NCI-H345 treated with DMSO at 0.1 percent for 48 hours (cell line): ENCODE measurements at regions not wholly inside any gene's neighbourhood (a gene's known extent, or its start where the extent isn't known, plus 50 kb on each side); places are given as distances from the start of the nearest gene placed in this dataset.
"Not testable (repeated sequence)": the region's sequence is repeated elsewhere in the genome, so short reads cannot be mapped to it uniquely, and the experiment has no call there.

Experiments
- DNase-seq: peaks from one replicate; lab custom pipeline; 2025; ENCODE audit not compliant: unreplicated experiment; lab: John Stamatoyannopoulos, UW

DNA sequence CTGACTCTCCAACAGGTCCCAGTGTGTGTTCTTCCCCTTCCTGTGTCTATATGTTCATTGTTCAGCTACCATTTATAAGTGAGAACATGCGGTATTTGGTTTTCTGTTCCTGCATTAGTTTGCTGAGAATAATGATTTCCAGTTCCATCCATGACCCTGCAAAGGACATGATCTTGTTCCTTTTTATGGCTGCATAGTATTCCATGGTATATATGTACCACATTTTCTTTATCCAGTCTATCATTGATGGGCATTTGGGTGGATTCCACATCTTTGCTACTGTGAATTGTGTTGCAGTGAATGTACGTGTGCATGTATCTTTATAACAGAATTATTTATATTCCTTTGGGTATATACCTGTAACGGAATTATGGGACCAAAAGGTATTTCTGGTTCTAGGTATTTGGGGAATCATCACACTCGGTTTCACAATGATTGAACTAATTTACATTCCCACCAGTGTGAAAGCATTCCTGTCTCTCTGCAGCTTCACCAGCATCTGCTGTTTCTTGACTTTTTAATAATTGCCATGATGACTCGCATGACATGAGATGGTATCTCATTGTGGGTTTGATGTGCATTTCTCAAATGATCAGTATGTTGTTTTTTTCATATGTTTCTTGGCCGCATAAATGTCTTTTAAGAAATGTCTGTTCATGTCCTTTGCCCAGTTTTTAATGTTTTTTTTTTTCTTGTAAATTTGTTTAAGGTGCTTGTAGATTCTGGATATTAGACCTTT lies 60.2 kb downstream of the LSMEM1 start:
- DNase-seq, result no peak

DNA sequence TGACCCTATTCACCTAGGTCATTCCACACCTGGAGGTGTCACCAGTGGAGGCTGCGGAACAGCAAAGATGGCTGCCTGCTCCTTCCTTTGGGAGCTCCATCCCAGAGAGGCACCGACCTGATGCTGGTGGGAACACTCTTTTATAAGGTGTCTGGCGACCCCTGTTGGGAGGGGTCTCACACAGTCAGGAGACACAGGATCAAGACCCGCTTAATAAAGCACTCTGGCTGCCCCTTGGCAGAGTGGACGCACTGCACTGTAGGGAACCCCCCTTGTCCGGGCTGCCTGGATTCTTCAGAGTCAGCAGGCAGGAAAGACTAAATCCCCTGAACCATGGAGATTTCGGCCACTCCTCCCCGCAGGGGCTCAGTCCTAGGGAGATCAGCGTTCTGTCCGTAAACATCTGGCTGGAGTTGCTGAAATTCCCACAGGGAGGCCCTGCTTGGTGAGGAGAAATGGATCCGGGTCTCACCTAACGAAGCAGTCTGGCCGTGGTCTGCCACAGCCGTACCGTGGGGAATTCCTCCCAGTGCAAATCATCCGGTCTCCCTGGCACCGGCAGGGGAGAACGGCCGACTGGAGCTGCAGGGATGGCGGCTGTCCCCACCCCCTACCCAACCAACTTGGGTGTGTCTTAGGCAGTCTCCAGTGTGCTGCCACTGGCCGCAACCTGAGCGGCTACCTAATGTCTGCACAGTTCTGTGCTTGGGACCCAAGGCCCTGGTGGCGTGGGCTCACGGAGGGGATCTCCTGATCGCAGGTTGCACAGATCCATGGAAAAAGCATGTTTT lies 66.1 kb downstream of the LSMEM1 start:
- DNase-seq, result no peak

DNA sequence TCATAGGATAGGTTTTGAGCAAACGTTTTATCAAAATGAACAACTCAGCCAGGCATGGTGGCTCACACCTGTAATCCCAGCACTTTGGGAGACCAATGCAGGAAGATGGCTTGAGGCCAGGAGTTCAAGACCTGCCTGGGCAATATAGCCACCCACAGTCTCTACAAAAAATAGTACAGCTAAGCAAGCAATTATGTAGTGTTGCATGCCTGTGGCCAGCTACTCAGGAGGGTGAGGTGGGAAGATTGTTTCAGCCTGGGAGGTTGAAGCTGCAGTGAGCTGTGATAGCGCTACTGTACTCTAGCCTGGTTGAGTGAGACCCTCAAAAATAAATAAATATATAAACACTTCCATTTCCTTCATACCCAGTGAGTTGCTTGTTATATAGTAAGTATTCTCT lies 67.1 kb downstream of the LSMEM1 start:
- no peak for DNase-seq

DNA sequence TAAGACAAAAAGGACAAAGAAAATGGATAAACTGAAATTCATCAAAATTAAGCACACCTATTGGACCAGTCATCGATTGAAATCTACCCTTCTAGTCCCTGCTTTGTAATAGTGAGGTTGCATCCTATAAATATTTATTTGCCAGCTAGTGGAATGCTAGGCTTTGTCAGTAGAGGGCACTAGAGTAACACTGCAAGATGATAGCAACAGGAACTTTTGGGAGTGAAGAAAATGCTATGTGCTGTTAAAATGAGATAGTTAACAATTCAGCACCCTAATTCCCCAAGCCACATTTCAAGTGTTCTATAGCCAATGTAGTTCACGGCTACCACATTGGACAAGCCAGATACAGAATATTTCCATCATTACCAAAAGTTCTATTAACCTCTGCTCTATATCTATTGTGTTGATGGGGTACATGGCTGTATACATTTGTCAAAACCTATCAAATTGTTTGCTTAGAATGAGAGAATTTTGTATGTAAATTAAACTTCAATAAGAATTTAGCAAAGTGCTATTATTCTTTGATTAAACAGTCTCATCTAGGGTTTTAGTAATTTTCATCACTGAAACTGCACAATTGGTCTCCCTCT lies 69.8 kb downstream of the LSMEM1 start:
- DNase-seq, result peak; percentile 39

DNA sequence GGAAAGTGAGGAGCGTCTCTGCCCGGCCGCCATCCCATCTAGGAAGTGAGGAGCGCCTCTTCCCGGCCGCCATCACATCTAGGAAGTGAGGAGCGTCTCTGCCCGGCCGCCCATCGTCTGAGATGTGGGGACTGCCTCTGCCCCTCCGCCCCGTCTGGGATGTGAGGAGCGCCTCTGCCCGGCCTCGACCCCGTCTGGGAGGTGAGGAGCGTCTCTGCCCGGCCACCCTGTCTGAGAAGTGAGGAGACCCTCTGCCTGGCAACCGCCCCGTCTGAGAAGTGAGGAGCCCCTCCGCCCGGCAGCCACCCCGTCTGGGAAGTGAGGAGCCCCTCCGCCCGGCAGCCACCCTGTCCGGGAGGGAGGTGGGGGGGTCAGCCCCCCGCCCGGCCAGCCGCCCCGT lies 70.7 kb downstream of the LSMEM1 start:
- not testable (repeated sequence) for DNase-seq

DNA sequence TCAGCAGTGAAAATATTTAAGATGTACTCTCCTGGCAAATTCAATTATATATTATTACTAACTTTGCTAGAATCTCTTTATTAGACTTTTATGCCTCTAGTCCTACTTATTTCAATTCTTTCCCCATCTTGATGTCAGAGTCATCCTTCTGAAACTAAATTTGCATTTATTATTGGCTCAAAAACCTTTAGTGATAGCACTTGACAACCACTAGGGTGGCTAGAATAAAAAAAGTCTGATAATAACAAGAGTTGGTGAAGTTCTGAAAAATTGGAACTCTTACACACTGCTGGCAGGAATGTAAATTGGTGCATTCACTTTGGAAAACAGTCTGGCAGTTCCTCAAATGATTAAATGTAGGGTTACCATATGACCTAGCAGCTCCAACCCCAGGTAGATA lies 73.8 kb downstream of the LSMEM1 start:
- DNase-seq, result no peak

DNA sequence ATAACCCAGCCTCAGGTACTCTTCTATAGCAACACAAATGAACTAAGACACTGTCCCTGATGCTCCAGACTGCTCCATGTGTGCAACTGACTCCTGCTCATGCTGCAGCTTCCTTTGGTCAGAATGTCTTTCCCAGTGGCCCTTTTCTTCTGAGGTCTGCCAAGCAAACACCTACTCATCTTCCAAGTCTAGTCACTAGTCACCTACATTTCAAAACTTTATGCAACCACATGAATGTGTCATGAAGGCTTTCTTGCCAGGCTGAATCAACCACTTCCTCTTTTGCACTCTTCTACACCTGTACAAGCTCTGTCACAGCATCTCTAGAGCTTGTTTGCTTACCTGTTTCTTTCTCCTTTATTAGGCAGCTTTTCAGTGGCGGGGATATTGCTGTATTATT lies 75.8 kb downstream of the LSMEM1 start:
- no peak for DNase-seq

DNA sequence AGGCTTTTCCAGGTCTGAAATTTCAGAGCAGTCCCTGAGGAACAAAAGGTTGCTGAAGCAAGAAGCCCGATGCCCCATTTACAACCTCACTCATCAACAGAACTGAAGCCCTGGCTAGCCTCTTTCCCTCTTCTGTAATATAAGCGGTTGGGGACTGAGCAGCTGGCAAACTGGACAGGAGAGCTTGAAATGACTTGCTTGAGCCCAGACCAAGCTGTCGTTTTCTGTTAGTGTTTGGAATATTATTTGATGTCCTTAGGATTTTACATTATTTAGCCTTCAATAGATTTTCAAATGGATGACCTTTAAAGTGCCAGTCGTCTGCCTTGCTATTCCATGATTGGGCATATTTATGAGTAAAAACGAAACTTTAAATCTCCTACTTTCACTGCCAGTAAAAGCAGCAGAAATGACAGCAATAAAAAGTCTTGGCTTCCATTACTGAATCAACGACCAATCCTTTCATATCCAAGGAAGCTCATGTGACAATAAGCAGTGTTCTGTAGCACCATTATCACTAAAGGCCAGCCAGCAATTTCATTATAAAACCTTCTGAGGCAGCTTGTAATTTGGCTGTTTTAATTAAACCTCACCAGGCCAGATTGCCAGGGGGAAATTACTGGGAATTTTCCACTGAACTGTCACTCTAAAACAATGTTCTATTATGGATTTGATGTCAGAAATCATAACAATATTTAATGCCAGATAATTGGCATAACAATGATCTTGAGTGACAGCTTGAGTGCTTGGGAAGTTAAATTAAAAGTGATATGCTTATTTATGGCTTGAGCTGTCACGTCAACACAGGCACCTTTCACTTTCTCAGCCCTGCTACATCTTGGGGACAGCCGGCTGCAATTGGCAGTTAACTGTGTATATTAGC lies 85.9 kb downstream of the LSMEM1 start:
- DNase-seq, result no peak

DNA sequence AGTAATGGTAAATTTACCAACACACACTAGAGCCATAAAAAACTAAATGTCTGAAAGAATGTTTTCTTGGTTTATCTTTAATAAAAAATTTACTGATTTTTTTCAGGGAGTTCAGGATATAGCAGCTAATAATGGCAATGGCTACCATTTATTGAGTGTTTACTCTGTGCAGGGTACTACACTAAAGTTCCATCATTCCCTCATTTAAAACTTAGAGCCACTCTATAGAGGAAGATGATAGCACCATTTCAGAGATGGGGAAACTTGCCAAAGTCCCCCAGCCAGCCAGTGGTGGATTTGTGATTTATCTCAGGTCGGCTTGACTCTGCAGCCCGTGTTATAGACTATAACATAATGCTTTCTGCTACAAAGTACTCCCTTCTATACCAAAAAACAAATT lies 86.6 kb downstream of the LSMEM1 start:
- DNase-seq, result no peak

DNA sequence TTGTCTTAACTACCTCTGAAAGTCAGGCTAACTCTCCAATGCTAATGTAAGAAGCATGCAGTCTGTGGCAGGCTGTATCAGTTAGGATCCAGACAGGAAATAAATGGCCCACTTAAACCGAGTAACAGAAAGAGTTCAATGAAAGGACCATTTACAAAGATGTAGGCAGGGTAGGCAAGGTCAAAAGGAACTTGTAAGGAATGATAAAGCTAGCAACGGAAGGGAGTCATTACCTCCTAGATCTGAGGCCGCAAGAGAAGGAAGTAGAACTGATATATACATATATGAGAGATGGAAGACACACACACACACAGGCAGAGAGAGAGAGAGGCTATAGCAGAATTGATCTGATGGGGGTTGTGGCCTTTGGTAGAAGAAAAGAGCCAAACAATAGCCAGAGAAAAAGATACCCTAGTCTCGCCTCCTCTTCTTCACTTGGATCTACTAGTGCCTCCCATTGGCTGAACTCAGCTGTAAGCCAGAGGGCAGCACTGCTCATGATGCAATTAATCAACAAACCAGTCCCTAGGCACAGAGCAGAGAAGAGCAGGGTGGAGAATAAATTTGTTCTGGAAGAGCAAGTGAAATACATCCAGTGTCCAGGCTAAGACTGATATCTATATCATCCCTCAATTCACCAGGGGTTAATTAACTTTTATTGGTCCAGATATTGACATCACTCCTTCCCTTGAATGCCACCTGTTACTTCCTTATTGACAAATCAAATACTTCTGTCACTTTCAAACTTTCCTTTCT lies 91.2 kb downstream of the LSMEM1 start:
- no peak for DNase-seq

DNA sequence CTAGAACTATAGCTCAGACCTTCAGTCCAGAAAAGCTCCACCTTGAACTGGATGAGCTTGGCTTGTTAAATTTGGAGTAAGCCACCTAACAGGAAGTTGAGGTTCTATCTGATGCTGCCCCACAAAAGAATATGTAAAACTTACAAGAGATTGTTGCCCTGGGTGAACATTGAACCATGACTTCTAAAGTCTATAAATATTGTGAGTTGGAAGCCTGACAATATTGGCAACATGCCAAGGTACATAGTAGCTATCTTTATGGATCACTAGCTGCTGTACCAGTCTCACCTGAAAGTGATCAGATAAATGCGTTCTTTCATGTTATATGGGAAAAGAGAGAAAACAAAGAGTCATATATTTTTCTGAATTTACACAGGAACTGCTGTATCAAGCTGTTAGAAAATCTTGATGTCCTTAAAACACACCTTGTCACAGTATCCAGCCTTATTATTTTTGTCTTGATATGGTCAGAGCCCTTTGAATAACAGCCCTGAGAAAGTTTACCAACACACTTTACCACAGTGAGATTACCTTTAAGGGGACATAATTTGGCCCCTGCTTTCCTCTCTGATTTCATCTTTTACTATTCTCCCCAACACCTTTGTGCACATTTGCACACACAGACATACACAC lies 92.0 kb downstream of the LSMEM1 start:
- peak; percentile 56 for DNase-seq

DNA sequence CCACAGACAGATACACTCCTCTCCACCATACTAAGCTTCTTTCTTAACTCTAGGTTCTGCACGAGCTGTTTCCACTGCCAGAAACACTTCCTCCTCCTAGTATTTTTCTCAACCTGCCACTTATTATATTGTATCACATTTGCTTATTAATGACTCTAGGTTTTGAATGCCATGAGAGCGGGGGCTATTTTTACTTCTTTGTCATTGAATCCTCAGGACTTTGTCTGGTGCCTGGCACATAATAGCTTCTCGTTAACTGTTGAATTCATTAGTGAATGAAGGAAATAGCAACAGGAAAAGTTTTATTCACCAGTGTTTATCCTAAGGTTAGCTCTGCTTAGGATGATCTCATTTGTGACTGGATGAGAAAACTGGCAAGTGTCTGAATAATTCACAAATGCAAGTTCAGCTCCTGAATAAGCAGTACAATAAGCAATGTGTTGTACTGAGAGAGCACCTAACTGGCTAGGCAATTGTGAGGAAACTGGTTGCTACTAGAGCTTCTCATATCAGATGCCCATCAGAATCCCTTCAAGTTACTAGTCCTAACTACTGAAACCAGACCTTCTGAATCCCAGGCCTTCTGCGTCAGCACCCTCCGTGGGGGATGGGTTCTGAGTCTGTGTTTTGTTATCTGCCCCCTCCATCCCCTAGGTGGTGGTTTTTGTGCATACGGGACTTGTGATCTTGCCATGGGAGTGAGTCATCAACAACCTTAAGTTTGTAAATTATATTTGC lies 92.7 kb downstream of the LSMEM1 start:
- no peak for DNase-seq

DNA sequence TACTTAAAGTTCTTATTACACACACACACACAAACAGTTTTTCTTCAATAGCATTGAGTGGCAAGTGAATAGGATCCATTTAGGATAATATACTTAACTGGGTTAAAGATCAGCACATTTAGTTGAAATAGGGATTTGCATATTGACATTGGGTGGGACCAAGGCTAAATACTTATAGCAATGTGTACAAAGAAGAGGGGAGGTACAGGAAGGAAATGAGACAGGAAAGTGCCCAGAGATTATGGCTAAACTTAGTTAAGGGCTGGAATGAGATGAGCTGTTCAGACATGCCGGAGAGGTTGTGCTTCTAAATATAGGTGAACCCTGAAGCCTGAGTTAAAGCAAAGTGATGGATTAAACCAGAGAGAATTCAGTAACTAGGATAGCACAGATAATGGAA lies 95.1 kb downstream of the LSMEM1 start:
- no peak for DNase-seq

DNA sequence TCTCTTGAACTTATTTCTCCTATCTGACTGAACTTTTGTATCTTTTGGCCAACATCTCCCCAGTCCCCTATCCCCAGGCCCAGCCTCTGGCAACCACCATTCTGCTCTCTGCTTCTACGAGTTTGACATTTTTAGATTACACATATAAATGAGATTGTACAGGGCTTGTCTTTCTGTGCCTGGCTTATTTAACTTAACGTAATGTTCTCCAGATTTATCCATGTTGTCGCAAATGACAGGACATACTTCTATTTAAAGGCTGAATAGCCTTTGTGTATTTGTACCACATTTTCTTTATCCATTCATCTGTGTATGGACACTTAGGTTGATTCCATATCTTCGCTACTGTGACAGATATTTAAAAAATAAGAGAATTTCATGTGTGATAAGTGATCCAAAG lies 98.6 kb downstream of the LSMEM1 start:
- no peak for DNase-seq

DNA sequence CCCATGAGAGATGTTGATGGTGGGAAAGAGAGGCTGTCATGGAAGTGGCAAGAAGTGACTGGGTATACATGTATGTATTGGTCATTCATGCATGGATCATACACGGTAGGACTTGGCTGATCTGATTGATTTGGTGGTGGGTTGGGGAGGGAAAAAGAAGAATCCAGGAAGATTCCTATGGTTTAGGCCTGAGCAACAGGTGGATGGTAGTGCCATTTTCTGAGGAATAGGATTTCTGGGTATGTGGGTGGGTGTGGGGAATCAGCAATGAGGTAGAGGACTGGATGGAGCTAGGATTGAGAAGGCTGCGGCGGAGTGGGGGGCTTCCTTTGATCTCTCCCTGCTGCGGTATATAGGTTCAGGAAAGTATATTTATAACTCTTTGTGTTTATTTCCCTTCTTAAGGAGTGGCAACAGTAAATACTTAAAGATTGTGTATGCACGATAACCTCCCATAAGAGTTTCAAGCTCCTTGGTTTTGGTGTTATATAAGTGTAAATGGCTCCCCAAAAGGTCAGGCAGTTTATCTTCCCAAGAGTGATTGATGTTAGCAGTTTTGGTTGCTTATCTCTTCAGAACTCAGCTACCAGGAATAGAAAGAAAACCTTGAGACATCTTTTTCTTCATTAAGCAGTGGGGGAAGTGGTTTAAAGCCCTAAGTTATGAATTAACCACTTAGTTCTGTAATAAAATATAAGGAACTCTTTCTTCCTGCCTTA lies 100.1 kb downstream of the LSMEM1 start:
- no peak for DNase-seq

DNA sequence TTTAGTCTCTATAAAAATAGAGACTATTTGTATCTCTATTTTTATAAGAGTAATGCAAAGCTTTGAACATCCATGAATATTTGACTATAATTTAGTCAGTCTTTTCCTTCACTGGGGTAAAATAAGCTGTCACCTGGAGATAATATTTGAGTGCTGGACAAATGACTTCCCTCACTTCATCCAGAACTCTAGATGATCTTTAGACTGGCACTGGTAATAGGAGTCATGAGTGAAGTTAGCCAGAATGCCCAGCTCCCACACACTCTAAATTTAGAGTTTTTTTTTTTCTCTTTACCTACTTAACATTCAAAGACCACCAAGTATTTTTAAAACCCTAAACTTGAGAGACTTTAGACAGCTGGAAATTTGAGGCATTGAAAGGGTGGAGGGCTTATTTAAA lies 100.7 kb downstream of the LSMEM1 start:
- no peak for DNase-seq

DNA sequence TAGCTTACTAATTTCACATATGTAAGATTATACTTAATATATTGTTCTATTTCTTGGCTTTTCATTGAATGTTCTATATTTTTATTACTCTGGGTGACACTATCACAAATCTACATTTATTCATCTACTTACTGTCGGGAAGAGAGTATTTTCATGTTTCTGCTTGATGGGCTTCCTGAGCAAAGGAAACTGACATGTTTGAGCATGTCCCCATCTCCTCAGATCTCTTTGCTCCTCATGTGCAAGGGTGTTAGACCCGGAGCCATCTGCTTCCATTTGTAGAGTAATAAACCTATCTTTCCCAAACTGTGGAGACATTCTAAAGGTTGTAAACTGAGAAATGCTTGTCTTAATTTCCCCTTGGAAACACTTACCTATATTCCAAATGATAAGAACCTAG lies 103.5 kb downstream of the LSMEM1 start:
- DNase-seq, result no peak

DNA sequence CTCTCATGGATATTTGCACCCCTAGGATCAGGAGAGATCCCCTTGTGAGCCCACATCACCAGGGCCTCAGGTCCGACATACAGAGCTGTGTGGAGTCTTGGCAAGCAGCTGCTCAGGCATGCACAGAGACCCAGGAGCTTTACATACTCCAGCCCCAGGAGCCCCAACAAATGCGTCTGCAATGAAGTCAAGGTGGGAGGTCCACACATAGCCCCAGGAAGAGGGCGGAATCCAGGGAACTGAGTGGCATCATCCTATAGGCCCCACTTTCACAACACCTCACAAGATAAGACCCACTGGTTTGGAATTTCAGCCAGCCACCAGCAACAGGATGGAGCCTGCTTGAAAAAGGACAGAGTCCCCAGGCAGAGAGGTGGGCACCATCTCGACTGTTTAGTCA lies 106.7 kb downstream of the LSMEM1 start:
- no peak for DNase-seq
